ENCODE measurements at regions not wholly inside any gene's neighbourhood (a gene's known extent, or its start where the extent isn't known, plus 50 kb on each side); places are given as distances from the start of the nearest gene placed in this dataset.

DNA sequence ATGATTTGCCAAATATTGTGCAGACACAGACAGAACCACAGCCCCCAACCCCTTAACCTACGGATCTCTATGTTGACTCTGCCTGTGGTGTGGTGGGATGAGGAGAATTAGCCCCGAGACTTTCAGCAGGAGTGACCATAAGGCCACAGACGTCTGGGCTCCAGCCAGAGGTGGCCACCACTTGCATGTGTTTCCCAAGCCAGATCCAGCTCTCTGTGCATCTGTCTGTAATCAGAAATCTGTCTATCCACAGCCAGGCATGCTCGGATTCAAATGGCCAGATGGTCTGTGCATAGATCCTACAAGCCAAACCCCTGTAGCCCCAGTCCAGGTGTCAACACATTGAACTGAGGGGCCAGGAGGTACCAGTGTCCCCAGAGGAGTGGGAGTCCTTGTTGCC lies 140.6 kb downstream of the SYF2 start:
- TF ChIP-seq ISL1 (CRISPR knock-in tag; IDR thresholded peaks at IDR 0.05) (no peak), OSR1 (CRISPR knock-in tag; IDR thresholded peaks at IDR 0.05) (no peak), ZFP30 (CRISPR knock-in tag; IDR thresholded peaks at IDR 0.05) (no peak), BACH2 (CRISPR knock-in tag; IDR thresholded peaks at IDR 0.05; ENCODE audit: borderline replicate concordance) (no peak), PPARA (CRISPR knock-in tag; IDR thresholded peaks at IDR 0.05; ENCODE audit: borderline replicate concordance) (no peak), ZNF70 (CRISPR knock-in tag; IDR thresholded peaks at IDR 0.05) (no peak), RARB (CRISPR knock-in tag; IDR thresholded peaks at IDR 0.05) (no peak), ZNF8 (CRISPR knock-in tag; IDR thresholded peaks at IDR 0.05) (no peak), TOX (CRISPR knock-in tag; IDR thresholded peaks at IDR 0.05; ENCODE audit: borderline replicate concordance) (no peak), GLIS3 (CRISPR knock-in tag; IDR thresholded peaks at IDR 0.05) (no peak), ZNF565 (CRISPR knock-in tag; conservative IDR thresholded peaks at IDR 0.05; ENCODE audit: low read depth) (no peak), CSDC2 (CRISPR knock-in tag; IDR thresholded peaks at IDR 0.05) (no peak), TCF4 (CRISPR knock-in tag; IDR thresholded peaks at IDR 0.05; ENCODE audit: borderline replicate concordance) (no peak)
- TF ChIP-seq, protein P1, sequence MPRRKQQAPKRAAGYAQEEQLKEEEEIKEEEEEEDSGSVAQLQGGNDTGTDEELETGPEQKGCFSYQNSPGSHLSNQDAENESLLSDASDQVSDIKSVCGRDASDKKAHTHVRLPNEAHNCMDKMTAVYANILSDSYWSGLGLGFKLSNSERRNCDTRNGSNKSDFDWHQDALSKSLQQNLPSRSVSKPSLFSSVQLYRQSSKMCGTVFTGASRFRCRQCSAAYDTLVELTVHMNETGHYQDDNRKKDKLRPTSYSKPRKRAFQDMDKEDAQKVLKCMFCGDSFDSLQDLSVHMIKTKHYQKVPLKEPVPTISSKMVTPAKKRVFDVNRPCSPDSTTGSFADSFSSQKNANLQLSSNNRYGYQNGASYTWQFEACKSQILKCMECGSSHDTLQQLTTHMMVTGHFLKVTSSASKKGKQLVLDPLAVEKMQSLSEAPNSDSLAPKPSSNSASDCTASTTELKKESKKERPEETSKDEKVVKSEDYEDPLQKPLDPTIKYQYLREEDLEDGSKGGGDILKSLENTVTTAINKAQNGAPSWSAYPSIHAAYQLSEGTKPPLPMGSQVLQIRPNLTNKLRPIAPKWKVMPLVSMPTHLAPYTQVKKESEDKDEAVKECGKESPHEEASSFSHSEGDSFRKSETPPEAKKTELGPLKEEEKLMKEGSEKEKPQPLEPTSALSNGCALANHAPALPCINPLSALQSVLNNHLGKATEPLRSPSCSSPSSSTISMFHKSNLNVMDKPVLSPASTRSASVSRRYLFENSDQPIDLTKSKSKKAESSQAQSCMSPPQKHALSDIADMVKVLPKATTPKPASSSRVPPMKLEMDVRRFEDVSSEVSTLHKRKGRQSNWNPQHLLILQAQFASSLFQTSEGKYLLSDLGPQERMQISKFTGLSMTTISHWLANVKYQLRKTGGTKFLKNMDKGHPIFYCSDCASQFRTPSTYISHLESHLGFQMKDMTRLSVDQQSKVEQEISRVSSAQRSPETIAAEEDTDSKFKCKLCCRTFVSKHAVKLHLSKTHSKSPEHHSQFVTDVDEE (CRISPR knock-in tag; IDR thresholded peaks at IDR 0.05) = no peak
- TF ChIP-seq, protein P2, sequence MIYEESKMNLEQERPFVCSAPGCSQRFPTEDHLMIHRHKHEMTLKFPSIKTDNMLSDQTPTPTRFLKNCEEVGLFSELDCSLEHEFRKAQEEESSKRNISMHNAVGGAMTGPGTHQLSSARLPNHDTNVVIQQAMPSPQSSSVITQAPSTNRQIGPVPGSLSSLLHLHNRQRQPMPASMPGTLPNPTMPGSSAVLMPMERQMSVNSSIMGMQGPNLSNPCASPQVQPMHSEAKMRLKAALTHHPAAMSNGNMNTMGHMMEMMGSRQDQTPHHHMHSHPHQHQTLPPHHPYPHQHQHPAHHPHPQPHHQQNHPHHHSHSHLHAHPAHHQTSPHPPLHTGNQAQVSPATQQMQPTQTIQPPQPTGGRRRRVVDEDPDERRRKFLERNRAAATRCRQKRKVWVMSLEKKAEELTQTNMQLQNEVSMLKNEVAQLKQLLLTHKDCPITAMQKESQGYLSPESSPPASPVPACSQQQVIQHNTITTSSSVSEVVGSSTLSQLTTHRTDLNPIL (CRISPR knock-in tag; IDR thresholded peaks at IDR 0.05; ENCODE audit: low read depth) = no peak
- TF ChIP-seq, protein P3, sequence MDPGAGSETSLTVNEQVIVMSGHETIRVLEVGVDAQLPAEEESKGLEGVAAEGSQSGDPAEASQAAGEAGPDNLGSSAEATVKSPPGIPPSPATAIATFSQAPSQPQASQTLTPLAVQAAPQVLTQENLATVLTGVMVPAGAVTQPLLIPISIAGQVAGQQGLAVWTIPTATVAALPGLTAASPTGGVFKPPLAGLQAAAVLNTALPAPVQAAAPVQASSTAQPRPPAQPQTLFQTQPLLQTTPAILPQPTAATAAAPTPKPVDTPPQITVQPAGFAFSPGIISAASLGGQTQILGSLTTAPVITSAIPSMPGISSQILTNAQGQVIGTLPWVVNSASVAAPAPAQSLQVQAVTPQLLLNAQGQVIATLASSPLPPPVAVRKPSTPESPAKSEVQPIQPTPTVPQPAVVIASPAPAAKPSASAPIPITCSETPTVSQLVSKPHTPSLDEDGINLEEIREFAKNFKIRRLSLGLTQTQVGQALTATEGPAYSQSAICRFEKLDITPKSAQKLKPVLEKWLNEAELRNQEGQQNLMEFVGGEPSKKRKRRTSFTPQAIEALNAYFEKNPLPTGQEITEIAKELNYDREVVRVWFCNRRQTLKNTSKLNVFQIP (CRISPR knock-in tag; IDR thresholded peaks at IDR 0.05; ENCODE audit: borderline replicate concordance, low read depth) = no peak
- TF ChIP-seq, protein P4, sequence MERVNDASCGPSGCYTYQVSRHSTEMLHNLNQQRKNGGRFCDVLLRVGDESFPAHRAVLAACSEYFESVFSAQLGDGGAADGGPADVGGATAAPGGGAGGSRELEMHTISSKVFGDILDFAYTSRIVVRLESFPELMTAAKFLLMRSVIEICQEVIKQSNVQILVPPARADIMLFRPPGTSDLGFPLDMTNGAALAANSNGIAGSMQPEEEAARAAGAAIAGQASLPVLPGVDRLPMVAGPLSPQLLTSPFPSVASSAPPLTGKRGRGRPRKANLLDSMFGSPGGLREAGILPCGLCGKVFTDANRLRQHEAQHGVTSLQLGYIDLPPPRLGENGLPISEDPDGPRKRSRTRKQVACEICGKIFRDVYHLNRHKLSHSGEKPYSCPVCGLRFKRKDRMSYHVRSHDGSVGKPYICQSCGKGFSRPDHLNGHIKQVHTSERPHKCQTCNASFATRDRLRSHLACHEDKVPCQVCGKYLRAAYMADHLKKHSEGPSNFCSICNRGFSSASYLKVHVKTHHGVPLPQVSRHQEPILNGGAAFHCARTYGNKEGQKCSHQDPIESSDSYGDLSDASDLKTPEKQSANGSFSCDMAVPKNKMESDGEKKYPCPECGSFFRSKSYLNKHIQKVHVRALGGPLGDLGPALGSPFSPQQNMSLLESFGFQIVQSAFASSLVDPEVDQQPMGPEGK (CRISPR knock-in tag; IDR thresholded peaks at IDR 0.05; ENCODE audit: borderline replicate concordance) = no peak
- TF ChIP-seq, protein P5, sequence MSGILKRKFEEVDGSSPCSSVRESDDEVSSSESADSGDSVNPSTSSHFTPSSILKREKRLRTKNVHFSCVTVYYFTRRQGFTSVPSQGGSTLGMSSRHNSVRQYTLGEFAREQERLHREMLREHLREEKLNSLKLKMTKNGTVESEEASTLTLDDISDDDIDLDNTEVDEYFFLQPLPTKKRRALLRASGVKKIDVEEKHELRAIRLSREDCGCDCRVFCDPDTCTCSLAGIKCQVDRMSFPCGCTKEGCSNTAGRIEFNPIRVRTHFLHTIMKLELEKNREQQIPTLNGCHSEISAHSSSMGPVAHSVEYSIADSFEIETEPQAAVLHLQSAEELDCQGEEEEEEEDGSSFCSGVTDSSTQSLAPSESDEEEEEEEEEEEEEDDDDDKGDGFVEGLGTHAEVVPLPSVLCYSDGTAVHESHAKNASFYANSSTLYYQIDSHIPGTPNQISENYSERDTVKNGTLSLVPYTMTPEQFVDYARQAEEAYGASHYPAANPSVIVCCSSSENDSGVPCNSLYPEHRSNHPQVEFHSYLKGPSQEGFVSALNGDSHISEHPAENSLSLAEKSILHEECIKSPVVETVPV (CRISPR knock-in tag; IDR thresholded peaks at IDR 0.05) = no peak
- ATAC-seq = no peak

DNA sequence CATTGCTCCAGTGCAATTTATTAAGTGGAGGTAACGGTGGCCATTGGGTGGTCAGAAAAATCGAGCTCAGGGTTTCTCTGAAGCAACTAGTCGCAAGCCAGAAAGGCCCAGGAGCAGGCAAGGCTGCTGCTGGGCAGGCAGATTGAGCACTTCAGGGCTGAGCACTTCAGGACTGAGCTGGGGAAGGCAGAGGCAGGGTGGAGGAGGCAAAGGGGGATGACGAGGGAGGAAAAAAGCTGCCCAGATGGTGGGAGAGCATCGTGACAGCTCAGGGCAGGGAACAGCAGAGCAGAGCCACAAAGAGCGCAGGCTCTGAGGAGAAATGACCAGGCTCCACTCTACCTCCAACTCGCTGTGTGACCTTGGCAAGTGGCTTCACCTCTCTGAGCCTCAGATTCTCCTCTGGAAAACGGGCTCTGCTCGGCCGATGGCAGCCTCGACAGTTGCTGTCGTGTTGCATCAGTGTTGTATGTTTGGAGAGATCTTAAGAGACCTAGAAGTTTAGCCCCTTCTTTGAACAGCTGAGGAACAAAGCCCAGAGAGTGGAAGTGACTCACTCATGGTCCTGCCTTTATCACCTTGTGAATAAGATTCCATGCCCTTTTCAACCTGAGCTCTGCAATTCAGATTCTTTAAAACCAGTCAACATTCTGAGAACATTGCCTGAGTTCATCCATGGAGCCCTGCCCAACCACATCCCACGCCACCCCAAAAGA lies 141.4 kb downstream of the SYF2 start:
- no peak for ATAC-seq
- TF ChIP-seq, protein P3 (CRISPR knock-in tag; IDR thresholded peaks at IDR 0.05; ENCODE audit: borderline replicate concordance, low read depth) = no peak
- TF ChIP-seq ZNF70 (CRISPR knock-in tag; IDR thresholded peaks at IDR 0.05) (no peak), CSDC2 (CRISPR knock-in tag; IDR thresholded peaks at IDR 0.05) (no peak), ZC3H10 (CRISPR knock-in tag; IDR thresholded peaks at IDR 0.05) (no peak), ESRRG (CRISPR knock-in tag; IDR thresholded peaks at IDR 0.05) (no peak), SNAI2 (CRISPR knock-in tag; IDR thresholded peaks at IDR 0.05) (no peak), TOX (CRISPR knock-in tag; IDR thresholded peaks at IDR 0.05; ENCODE audit: borderline replicate concordance) (no peak), ZNF565 (CRISPR knock-in tag; conservative IDR thresholded peaks at IDR 0.05; ENCODE audit: low read depth) (no peak), ZNF8 (CRISPR knock-in tag; IDR thresholded peaks at IDR 0.05) (no peak), ISL1 (CRISPR knock-in tag; IDR thresholded peaks at IDR 0.05) (no peak), ZFP30 (CRISPR knock-in tag; IDR thresholded peaks at IDR 0.05) (no peak), OSR1 (CRISPR knock-in tag; IDR thresholded peaks at IDR 0.05) (no peak), GLIS3 (CRISPR knock-in tag; IDR thresholded peaks at IDR 0.05) (no peak), PPARA (CRISPR knock-in tag; IDR thresholded peaks at IDR 0.05; ENCODE audit: borderline replicate concordance) (no peak), RARB (CRISPR knock-in tag; IDR thresholded peaks at IDR 0.05) (no peak)
- TF ChIP-seq, protein P2 (CRISPR knock-in tag; IDR thresholded peaks at IDR 0.05; ENCODE audit: low read depth) = no peak
- TF ChIP-seq, protein P4 (CRISPR knock-in tag; IDR thresholded peaks at IDR 0.05; ENCODE audit: borderline replicate concordance) = no peak
- TF ChIP-seq, protein P5 (CRISPR knock-in tag; IDR thresholded peaks at IDR 0.05) = no peak
